ENCODE measurements at regions not wholly inside any gene's neighbourhood (a gene's known extent, or its start where the extent isn't known, plus 50 kb on each side); places are given as distances from the start of the nearest gene placed in this dataset.

- TF ChIP-seq, protein P1, sequence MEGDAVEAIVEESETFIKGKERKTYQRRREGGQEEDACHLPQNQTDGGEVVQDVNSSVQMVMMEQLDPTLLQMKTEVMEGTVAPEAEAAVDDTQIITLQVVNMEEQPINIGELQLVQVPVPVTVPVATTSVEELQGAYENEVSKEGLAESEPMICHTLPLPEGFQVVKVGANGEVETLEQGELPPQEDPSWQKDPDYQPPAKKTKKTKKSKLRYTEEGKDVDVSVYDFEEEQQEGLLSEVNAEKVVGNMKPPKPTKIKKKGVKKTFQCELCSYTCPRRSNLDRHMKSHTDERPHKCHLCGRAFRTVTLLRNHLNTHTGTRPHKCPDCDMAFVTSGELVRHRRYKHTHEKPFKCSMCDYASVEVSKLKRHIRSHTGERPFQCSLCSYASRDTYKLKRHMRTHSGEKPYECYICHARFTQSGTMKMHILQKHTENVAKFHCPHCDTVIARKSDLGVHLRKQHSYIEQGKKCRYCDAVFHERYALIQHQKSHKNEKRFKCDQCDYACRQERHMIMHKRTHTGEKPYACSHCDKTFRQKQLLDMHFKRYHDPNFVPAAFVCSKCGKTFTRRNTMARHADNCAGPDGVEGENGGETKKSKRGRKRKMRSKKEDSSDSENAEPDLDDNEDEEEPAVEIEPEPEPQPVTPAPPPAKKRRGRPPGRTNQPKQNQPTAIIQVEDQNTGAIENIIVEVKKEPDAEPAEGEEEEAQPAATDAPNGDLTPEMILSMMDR (IDR thresholded peaks at IDR 0.05; ENCODE audit: poor library complexity) = no peak
- TF ChIP-seq EZH2 (IDR thresholded peaks at IDR 0.05; ENCODE audit: borderline replicate concordance) (no peak), EZH2phosphoT487 (IDR thresholded peaks at IDR 0.05; ENCODE audit: low read depth, severe bottlenecking, unreplicated experiment) (no peak)
Measured at GRCh38 chr5:154577416-154577815, 99.4 kb upstream of the HAND1 start.

All from hepatocyte (in vitro differentiated cells).